ENCODE measurements at regions not wholly inside any gene's neighbourhood (a gene's known extent, or its start where the extent isn't known, plus 50 kb on each side); places are given as distances from the start of the nearest gene placed in this dataset.

GRCh38 chr2:6109831-6110230 lies 417.6 kb downstream of the SOX11 start:
- H3K4me2 ChIP-seq: no peak overlapping the region
- no peak for DNase-seq (ENCODE audit: low spot score)

GRCh38 chr2:6111781-6112261 lies 419.6 kb downstream of the SOX11 start:
- no peaks in the 10 kb centered on the region for H3K27me3 Mint-ChIP-seq (ENCODE audit: insufficient read depth, low read depth)
- Histone ChIP-seq H3K9me3 (ENCODE audit: low read depth) (no peaks in the 10 kb centered on the region), H3K4me2 (no peak overlapping the region), H3K9ac (no peak overlapping the region), H2AFZ (replicated peaks) (no peak overlapping the region), H3K27me3 (no peaks in the 10 kb centered on the region), H3K79me2 (ENCODE audit: low read depth) (no peaks in the 10 kb centered on the region), H3F3A (ENCODE audit: low read depth) (no peaks in the 10 kb centered on the region), H3K27ac (no peak overlapping the region), H3K4me1 (peaks cover 32% of the 10 kb centered on the region), H3K4me3 (no peak overlapping the region), H4K20me1 (ENCODE audit: low read depth) (no peaks in the 10 kb centered on the region), H3K36me3 (no peaks in the 10 kb centered on the region)
- no peak overlapping the region for H3K27ac Mint-ChIP-seq
- TF ChIP-seq CTCF (IDR thresholded peaks at IDR 0.05): no peak
- TF ChIP-seq EZH2 (IDR thresholded peaks at IDR 0.05): no peak
- no peak for TF ChIP-seq EZH2phosphoT487 (IDR thresholded peaks at IDR 0.05)
- no peak overlapping the region for H3K4me3 Mint-ChIP-seq
- H3K4me1 Mint-ChIP-seq: peaks cover 15% of the 10 kb centered on the region
- H3K36me3 Mint-ChIP-seq: no peaks in the 10 kb centered on the region
- H3K9me3 Mint-ChIP-seq: peaks cover 6% of the 10 kb centered on the region
- no peak for DNase-seq (ENCODE audit: low spot score)

More at GRCh38 chr2:6109831-6110230, 417.6 kb downstream of the SOX11 start:
- H3K36me3 Mint-ChIP-seq: no peaks in the 10 kb centered on the region
- Histone ChIP-seq H3K4me1 (peaks cover 32% of the 10 kb centered on the region), H3K27ac (no peak overlapping the region), H3K36me3 (no peaks in the 10 kb centered on the region), H3K9me3 (ENCODE audit: low read depth) (no peaks in the 10 kb centered on the region), H4K20me1 (ENCODE audit: low read depth) (no peaks in the 10 kb centered on the region), H3K27me3 (no peaks in the 10 kb centered on the region), H3K9ac (no peak overlapping the region), H3K4me3 (no peak overlapping the region), H3F3A (ENCODE audit: low read depth) (no peaks in the 10 kb centered on the region), H3K79me2 (ENCODE audit: low read depth) (no peaks in the 10 kb centered on the region), H2AFZ (replicated peaks) (no peak overlapping the region)
- H3K4me3 Mint-ChIP-seq: no peak overlapping the region
- no peak for TF ChIP-seq EZH2 (IDR thresholded peaks at IDR 0.05)
- TF ChIP-seq EZH2phosphoT487 (IDR thresholded peaks at IDR 0.05): no peak
- no peak for TF ChIP-seq CTCF (IDR thresholded peaks at IDR 0.05)
- no peaks in the 10 kb centered on the region for H3K9me3 Mint-ChIP-seq
- H3K27ac Mint-ChIP-seq: no peak overlapping the region
- no peaks in the 10 kb centered on the region for H3K27me3 Mint-ChIP-seq (ENCODE audit: insufficient read depth, low read depth)
- peaks cover 15% of the 10 kb centered on the region for H3K4me1 Mint-ChIP-seq

- H3K36me3 Mint-ChIP-seq: peaks cover 1% of the 10 kb centered on the region
- Histone ChIP-seq H3K36me3 (no peaks in the 10 kb centered on the region), H3K27ac (no peak overlapping the region), H4K20me1 (ENCODE audit: low read depth) (no peaks in the 10 kb centered on the region), H3K4me3 (no peak overlapping the region), H2AFZ (replicated peaks) (no peak overlapping the region), H3K9ac (no peak overlapping the region), H3K27me3 (no peaks in the 10 kb centered on the region), H3K79me2 (ENCODE audit: low read depth) (no peaks in the 10 kb centered on the region), H3K9me3 (ENCODE audit: low read depth) (no peaks in the 10 kb centered on the region), H3K4me1 (peaks cover 22% of the 10 kb centered on the region), H3K4me2 (peak overlapping the region; percentile 49), H3F3A (ENCODE audit: low read depth) (no peaks in the 10 kb centered on the region)
- H3K9me3 Mint-ChIP-seq: peaks cover 7% of the 10 kb centered on the region
- TF ChIP-seq CTCF (IDR thresholded peaks at IDR 0.05) (no peak), EZH2 (IDR thresholded peaks at IDR 0.05) (no peak), EZH2phosphoT487 (IDR thresholded peaks at IDR 0.05) (no peak)
- peak overlapping the region; percentile 50 for H3K27ac Mint-ChIP-seq
- peaks cover 12% of the 10 kb centered on the region for H3K4me1 Mint-ChIP-seq
- no peak overlapping the region for H3K4me3 Mint-ChIP-seq
- H3K27me3 Mint-ChIP-seq (ENCODE audit: insufficient read depth, low read depth): no peaks in the 10 kb centered on the region
- DNase-seq (ENCODE audit: low spot score): peak; percentile 28
Observed at GRCh38 chr2:6113786-6114185, 421.6 kb downstream of the SOX11 start.

Data from neural progenitor cell (in vitro differentiated cells).